HepG2 (cell line): ENCODE measurements at regions not wholly inside any gene's neighbourhood (a gene's known extent, or its start where the extent isn't known, plus 50 kb on each side); places are given as distances from the start of the nearest gene placed in this dataset.
A peak's percentile ranks its signal among the peaks of the same experiment; 100 is the strongest.

Source experiments
- ATAC-seq: fragments of 200-7000 bp; cut with Tn5 transposase; 3 replicates; pipeline ENCODE4 v1.9.1; 2020; ENCODE audit warnings: mild to moderate bottlenecking, moderate library complexity
- BruUV-seq: library from RNA; stranded (reverse); fragments of 400-500 nt; replicated peaks from 2 replicates; lab custom pipeline; 2021; lab: Mats Ljungman, UMichigan
- CTCF ChIA-PET: fragments of 300-600 bp; formaldehyde crosslinking; extraction: SDS; loops from one replicate; lab custom pipeline; 2021; ENCODE audit warnings: low total read pairs, inconsistent platforms, low intra/inter-chr PET ratio; lab: Yijun Ruan, JAX
- POLR2A ChIA-PET: fragments of 350-600 bp; sonication (Branson Sonifier 250); formaldehyde crosslinking; loops from one replicate; lab custom pipeline; 2020; ENCODE audit warnings: antibody characterized with exemption, inconsistent platforms; lab: Yijun Ruan, JAX
- DNase-seq: peaks from one replicate; pipeline ENCODE4 v3.0.0-alpha.2; 2015; ENCODE audit warnings: low spot score
- FAIRE-seq: peaks from 3 replicates; lab custom pipeline; 2011; peaks lifted over from hg19 to GRCh38; lab: Jason Lieb, UNC
- H2AFZ ChIP-seq: one replicate; pipeline ENCODE4 v1.6.1; 2011; ENCODE audit warnings: low read length, inconsistent platforms
- H3K27ac ChIP-seq: fragments of 300-600 bp; 3 replicates; pipeline ENCODE4 v1.8.0; 2011; ENCODE audit warnings: mixed run types, mild to moderate bottlenecking, mixed read lengths, low read length, inconsistent platforms; ENCODE audit not compliant: insufficient read depth; ENCODE audit errors: extremely low read length
- H3K27me3 ChIP-seq, 2 experiments: fragments of 200-600 bp in 1 of 2; 2 replicates in 1 of 2; 3 replicates in 1 of 2; pipeline versions ENCODE4 v1.6.0 to v1.8.0; 2011; ENCODE audit warnings: low read length in 2 of 2, mild to moderate bottlenecking in 2 of 2, moderate library complexity in 2 of 2, inconsistent platforms in 1 of 2; ENCODE audit not compliant: insufficient read depth in 2 of 2, control insufficient read depth in 1 of 2
- H3K36me3 ChIP-seq, 2 experiments: fragments of 200-600 bp in 1 of 2; replicated peaks in 1 of 2; 2 replicates in 1 of 2; 3 replicates in 1 of 2; pipeline versions ENCODE4 v1.5.1 to v1.8.0; 2011; ENCODE audit warnings: low read length in 2 of 2, inconsistent platforms in 1 of 2; ENCODE audit not compliant: insufficient read depth in 2 of 2, control insufficient read depth in 1 of 2
- H3K4me1 ChIP-seq: 2 replicates; pipeline ENCODE4 v1.5.1; 2012; ENCODE audit warnings: low read length, inconsistent platforms; ENCODE audit not compliant: insufficient read depth
- H3K4me2 ChIP-seq: 2 replicates; pipeline ENCODE4 v1.6.0; 2011; ENCODE audit warnings: low read depth, low read length, inconsistent platforms
- H3K4me3 ChIP-seq, 3 experiments: fragments of 200-600 bp in 1 of 3; sonication (generic), shearing (Covaris generic) in 1 of 3; replicated peaks in 1 of 3; 2 replicates each; pipeline ENCODE4 v1.5.1; 2011 to 2016; ENCODE audit warnings: low read length in 3 of 3, inconsistent platforms in 2 of 3, low read depth in 2 of 3, mild to moderate bottlenecking in 2 of 3, control low read depth in 1 of 3, mixed read lengths in 1 of 3; ENCODE audit not compliant: insufficient read depth in 1 of 3
- H3K79me2 ChIP-seq: one replicate; pipeline ENCODE4 v1.6.1; 2011; ENCODE audit warnings: low read length, inconsistent platforms; ENCODE audit not compliant: insufficient read depth
- H3K9ac ChIP-seq: 2 replicates; pipeline ENCODE4 v1.6.0; 2011; ENCODE audit warnings: mild to moderate bottlenecking, low read depth, low read length, inconsistent platforms; ENCODE audit not compliant: insufficient read depth
- H3K9me3 ChIP-seq: 2 replicates; pipeline ENCODE4 v1.5.1; 2012; ENCODE audit warnings: mild to moderate bottlenecking, low read length
- H4K20me1 ChIP-seq: 2 replicates; pipeline ENCODE4 v1.6.0; 2011; ENCODE audit warnings: inconsistent platforms, mild to moderate bottlenecking, low read length, moderate library complexity; ENCODE audit not compliant: insufficient read depth
- ELF1 ChIP-seq: sonication (generic); formaldehyde crosslinking; IDR thresholded peaks from 2 replicates; pipeline ENCODE4 v1.4.0; 2020; ENCODE audit warnings: missing genetic modification reagents
- FOXA3 ChIP-seq: IDR thresholded peaks from 2 replicates; pipeline ENCODE4 v1.6.1; 2016; ENCODE audit warnings: missing genetic modification reagents, missing compliant biosample characterization
- IKZF5 ChIP-seq: IDR thresholded peaks from 2 replicates; pipeline ENCODE4 v1.6.1; 2018; ENCODE audit warnings: missing genetic modification reagents, mild to moderate bottlenecking, missing compliant biosample characterization
- LCORL ChIP-seq, 2 experiments: fragments of 450-650 bp in 1 of 2; sonication (generic) in 1 of 2; formaldehyde crosslinking in 1 of 2; IDR thresholded peaks; 2 replicates each; pipeline versions ENCODE4 v1.5.0 to v1.6.1; 2017 to 2020; ENCODE audit warnings: antibody characterized with exemption in 1 of 2, missing genetic modification reagents in 1 of 2
- MED8 ChIP-seq: sonication (generic); formaldehyde crosslinking; IDR thresholded peaks from 2 replicates; pipeline ENCODE4 v1.8.1; 2023; ENCODE audit warnings: mild to moderate bottlenecking, missing genetic modification reagents; ENCODE audit not compliant: insufficient replicate concordance
- NFRKB ChIP-seq: fragments of 450-650 bp; IDR thresholded peaks from 2 replicates; pipeline ENCODE4 v1.6.1; 2017
- UBTF ChIP-seq: sonication (generic); formaldehyde crosslinking; IDR thresholded peaks from 2 replicates; pipeline ENCODE4 v1.4.0; 2020; ENCODE audit warnings: mild to moderate bottlenecking, missing genetic modification reagents
- ZNF556 ChIP-seq: sonication (generic); formaldehyde crosslinking; IDR thresholded peaks from 2 replicates; pipeline ENCODE4 v1.4.0; 2020; ENCODE audit warnings: mild to moderate bottlenecking, missing genetic modification reagents, borderline replicate concordance
- ZNF574 ChIP-seq: sonication (generic); formaldehyde crosslinking; IDR thresholded peaks from 2 replicates; pipeline ENCODE4 v1.4.0; 2020; ENCODE audit warnings: missing genetic modification reagents
- ZNF577 ChIP-seq: sonication (generic); formaldehyde crosslinking; IDR thresholded peaks from 2 replicates; pipeline ENCODE4 v1.4.0; 2020; ENCODE audit warnings: mild to moderate bottlenecking, low read depth, missing genetic modification reagents, borderline replicate concordance
- ZNF761 ChIP-seq: sonication (generic); formaldehyde crosslinking; conservative IDR thresholded peaks from 2 replicates; pipeline ENCODE4 v1.4.0; 2020; ENCODE audit warnings: mild to moderate bottlenecking, missing genetic modification reagents
- WGBS: methylation state at CpG from one replicate; pipeline ENCODE4 v1.1.6; 2017; ENCODE audit warnings: low lambda C conversion rate; 5-methylcytosine and 5-hydroxymethylcytosine counted together
- in situ Hi-C: cut with HindIII; loops from 2 replicates; pipeline ENCODE4 v1.10.0; 2017; ENCODE audit warnings: low pct_unique_long_range_greater_than_20kb; ENCODE audit not compliant: extremely low pct_ligation_motif_present
- intact Hi-C: fragments of 100-400 bp; cut with micrococcal nuclease; formaldehyde crosslinking; loops from one replicate; pipeline ENCODE4 v1.10.0; 2022; ENCODE audit not compliant: unreplicated experiment
- TF ChIP-seq, protein P1 (sequence below): sonication (generic); formaldehyde crosslinking; IDR thresholded peaks from 2 replicates; pipeline ENCODE4 v1.8.0; 2022; ENCODE audit warnings: missing genetic modification reagents, mild to moderate bottlenecking, moderate library complexity, borderline replicate concordance
- TF ChIP-seq, protein P2 (sequence below): IDR thresholded peaks from 2 replicates; pipeline ENCODE4 v1.6.1; 2016

DNA sequence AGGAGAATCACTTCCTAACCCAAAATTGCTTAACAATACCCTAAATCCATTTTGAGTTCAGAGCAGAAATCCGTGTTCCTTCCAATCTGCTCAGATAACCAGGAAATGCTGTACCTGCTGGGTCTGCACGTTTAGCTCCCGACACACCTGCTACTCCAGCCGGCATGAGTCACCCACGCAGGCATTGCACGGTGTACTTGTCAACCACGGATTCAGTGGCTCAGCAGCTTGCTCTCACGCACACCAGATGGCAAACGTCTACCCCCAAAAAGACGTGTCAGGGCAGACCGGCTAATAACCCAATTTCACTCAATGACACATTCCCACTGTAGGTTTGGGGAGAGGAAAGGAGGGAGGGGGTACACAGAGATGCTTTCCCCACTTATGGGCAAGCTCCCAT is 468.1 kb downstream of the SOX9 start:
- ChIA-PET POLR2A (interaction anchor here (0.6 to 4.4 kb wide), 18 partner anchors 9 to 673 kb away, joined by 3 to 44 read pairs (median 4); partner anchors contain the start of genes CPSF4L and SOX9), CTCF (interaction anchor here (1.8 kb wide), 1 partner anchor 29 kb away, joined by 7 read pairs; no protein-coding TSS in a partner anchor)
- peak overlapping the region; percentile 36 for H3K27ac ChIP-seq
- H3K27me3 ChIP-seq, result no peaks in the 10 kb centered on the region; a peak in 1 of 5 replicates
- 4% methylated on average over 9 of the region's 11 CpGs for WGBS
- no peak overlapping the region for H2AFZ ChIP-seq
- BruUV-seq, result no TSS peak
- no peaks in the 10 kb centered on the region for H3K9me3 ChIP-seq
- 0 out of 5 replicates have a peak, but pooled peaks cover 0 to 2% of the 10 kb centered on the region in 2 experiments for H3K36me3 ChIP-seq
- intact Hi-C loops, result loop anchor here (1.0 kb wide), 2 partner anchors 43 to 72 kb away; no protein-coding TSS in a partner anchor
- peaks cover 10% of the 10 kb centered on the region; the same call in 1 of the 2 replicates for H4K20me1 ChIP-seq
- peak overlapping the region; percentile 66 for H3K9ac ChIP-seq
- ATAC-seq (peak; percentile 48), FAIRE-seq (no peak), DNase-seq (peak; percentile 67)
- peak overlapping the region; percentile 90 for H3K4me2 ChIP-seq
- H3K79me2 ChIP-seq, result peaks cover 77% of the 10 kb centered on the region
- peak overlapping the region; percentile 93 to 99 (median 98) for H3K4me3 ChIP-seq
- in situ Hi-C loops, result no loop called here
- H3K4me1 ChIP-seq, result peaks cover 45% of the 10 kb centered on the region
- TF ChIP-seq ZNF556 (CRISPR knock-in tag) (0 out of 2 replicates have a peak, but pooled peaks have one; percentile 43), ELF1 (CRISPR knock-in tag) (peak; percentile 35; the same call in 1 of the 2 replicates), MED8 (CRISPR knock-in tag) (no peak), ZNF761 (CRISPR knock-in tag) (peak; percentile 55; the same call in 1 of the 2 replicates), ZNF577 (CRISPR knock-in tag) (no peak), LCORL (IDR thresholded peaks at IDR 0.05) (no peak), LCORL (CRISPR knock-in tag; IDR thresholded peaks at IDR 0.05) (0 out of 2 replicates have a peak, but pooled peaks have one; percentile 41), IKZF5 (CRISPR knock-in tag) (peak; percentile 65; the same call in 1 of the 2 replicates), UBTF (CRISPR knock-in tag) (peak; percentile 65), ZNF574 (CRISPR knock-in tag) (peak; percentile 56; the same call in 1 of the 2 replicates), FOXA3 (CRISPR knock-in tag) (peak; percentile 16; the same call in 1 of the 2 replicates), NFRKB (no peak)
- TF ChIP-seq, protein P1, sequence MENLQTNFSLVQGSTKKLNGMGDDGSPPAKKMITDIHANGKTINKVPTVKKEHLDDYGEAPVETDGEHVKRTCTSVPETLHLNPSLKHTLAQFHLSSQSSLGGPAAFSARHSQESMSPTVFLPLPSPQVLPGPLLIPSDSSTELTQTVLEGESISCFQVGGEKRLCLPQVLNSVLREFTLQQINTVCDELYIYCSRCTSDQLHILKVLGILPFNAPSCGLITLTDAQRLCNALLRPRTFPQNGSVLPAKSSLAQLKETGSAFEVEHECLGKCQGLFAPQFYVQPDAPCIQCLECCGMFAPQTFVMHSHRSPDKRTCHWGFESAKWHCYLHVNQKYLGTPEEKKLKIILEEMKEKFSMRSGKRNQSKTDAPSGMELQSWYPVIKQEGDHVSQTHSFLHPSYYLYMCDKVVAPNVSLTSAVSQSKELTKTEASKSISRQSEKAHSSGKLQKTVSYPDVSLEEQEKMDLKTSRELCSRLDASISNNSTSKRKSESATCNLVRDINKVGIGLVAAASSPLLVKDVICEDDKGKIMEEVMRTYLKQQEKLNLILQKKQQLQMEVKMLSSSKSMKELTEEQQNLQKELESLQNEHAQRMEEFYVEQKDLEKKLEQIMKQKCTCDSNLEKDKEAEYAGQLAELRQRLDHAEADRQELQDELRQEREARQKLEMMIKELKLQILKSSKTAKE (CRISPR knock-in tag), result no peak
- TF ChIP-seq, protein P2, sequence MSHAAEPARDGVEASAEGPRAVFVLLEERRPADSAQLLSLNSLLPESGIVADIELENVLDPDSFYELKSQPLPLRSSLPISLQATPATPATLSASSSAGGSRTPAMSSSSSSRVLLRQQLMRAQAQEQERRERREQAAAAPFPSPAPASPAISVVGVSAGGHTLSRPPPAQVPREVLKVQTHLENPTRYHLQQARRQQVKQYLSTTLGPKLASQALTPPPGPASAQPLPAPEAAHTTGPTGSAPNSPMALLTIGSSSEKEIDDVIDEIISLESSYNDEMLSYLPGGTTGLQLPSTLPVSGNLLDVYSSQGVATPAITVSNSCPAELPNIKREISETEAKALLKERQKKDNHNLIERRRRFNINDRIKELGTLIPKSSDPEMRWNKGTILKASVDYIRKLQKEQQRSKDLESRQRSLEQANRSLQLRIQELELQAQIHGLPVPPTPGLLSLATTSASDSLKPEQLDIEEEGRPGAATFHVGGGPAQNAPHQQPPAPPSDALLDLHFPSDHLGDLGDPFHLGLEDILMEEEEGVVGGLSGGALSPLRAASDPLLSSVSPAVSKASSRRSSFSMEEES (CRISPR knock-in tag), result no peak; the same call in 1 of the 2 replicates
